NCI-H345 treated with DMSO at 0.1 percent for 48 hours (cell line): ENCODE measurements at regions not wholly inside any gene's neighbourhood (a gene's known extent, or its start where the extent isn't known, plus 50 kb on each side); places are given as distances from the start of the nearest gene placed in this dataset.

ENCODE experiments used
- DNase-seq: peaks from one replicate; lab custom pipeline; 2025; ENCODE audit not compliant: unreplicated experiment; lab: John Stamatoyannopoulos, UW

GRCh38 chr18:24731981-24732380, 271.5 kb downstream of the HRH4 start:
- no peak for DNase-seq

- no peak for DNase-seq
These were observed 273.6 kb downstream of the HRH4 start for GRCh38 chr18:24734058-24734457.

- no peak for DNase-seq
These were observed 275.3 kb downstream of the HRH4 start for GRCh38 chr18:24735624-24736231.

GRCh38 chr18:24736662-24737330, 276.4 kb downstream of the HRH4 start:
- no peak for DNase-seq

GRCh38 chr18:24740829-24741228, 280.4 kb downstream of the HRH4 start:
- no peak for DNase-seq

- DNase-seq = no peak
These were observed 280.9 kb downstream of the HRH4 start for GRCh38 chr18:24741321-24741720.

- DNase-seq = no peak
These were observed 281.7 kb downstream of the HRH4 start for GRCh38 chr18:24741965-24742724.

GRCh38 chr18:24754583-24755253, 294.3 kb downstream of the HRH4 start:
- no peak for DNase-seq

- no peak for DNase-seq
These were observed 295.9 kb downstream of the HRH4 start for GRCh38 chr18:24756385-24756784.

GRCh38 chr18:24757134-24757533, 296.7 kb downstream of the HRH4 start:
- no peak for DNase-seq

- DNase-seq = no peak
These were observed 301.3 kb downstream of the HRH4 start for GRCh38 chr18:24761765-24762164.

- no peak for DNase-seq
These were observed 302.1 kb downstream of the HRH4 start for GRCh38 chr18:24762511-24762910.

GRCh38 chr18:24763765-24764513, 303.5 kb downstream of the HRH4 start:
- no peak for DNase-seq

- no peak for DNase-seq
These were observed 304.3 kb downstream of the HRH4 start for GRCh38 chr18:24764766-24765165.

- DNase-seq = no peak
These were observed 305.9 kb downstream of the HRH4 start for GRCh38 chr18:24766376-24766775.

GRCh38 chr18:24770311-24771024, 310.0 kb downstream of the HRH4 start:
- DNase-seq = no peak

GRCh38 chr18:24771300-24771699, 310.9 kb downstream of the HRH4 start:
- DNase-seq = no peak

GRCh38 chr18:24773101-24773500, 312.7 kb downstream of the HRH4 start:
- DNase-seq = no peak

- no peak for DNase-seq
These were observed 315.6 kb downstream of the HRH4 start for GRCh38 chr18:24776019-24776418.

GRCh38 chr18:24778810-24779418, 318.5 kb downstream of the HRH4 start:
- no peak for DNase-seq
